Fibroblast of mammary gland (primary cell): ENCODE measurements at regions not wholly inside any gene's neighbourhood (a gene's known extent, or its start where the extent isn't known, plus 50 kb on each side); places are given as distances from the start of the nearest gene placed in this dataset.

Experiments used
- DNase-seq: peaks from one replicate; pipeline ENCODE4 v3.0.0-alpha.2; 2010; ENCODE audit warnings: low read depth
- H3K4me3 ChIP-seq: 2 replicates; pipeline ENCODE4 v1.5.1; 2011; ENCODE audit warnings: low read depth, mild to moderate bottlenecking, low read length, moderate library complexity; ENCODE audit not compliant: control insufficient read depth
- CTCF ChIP-seq: conservative IDR thresholded peaks from 2 replicates; pipeline ENCODE4 v1.5.1; 2011; ENCODE audit warnings: low read depth, low read length, inconsistent platforms; ENCODE audit not compliant: control insufficient read depth, insufficient read depth

- no peak overlapping the region for H3K4me3 ChIP-seq
- TF ChIP-seq CTCF, result no peak
- DNase-seq, result no peak
Measured at GRCh38 chr15:35834216-35834830, 288.4 kb upstream of the DPH6 start.

- TF ChIP-seq CTCF, result no peak
- no peak overlapping the region for H3K4me3 ChIP-seq
- DNase-seq, result no peak
Measured at GRCh38 chr15:35834866-35835265, 288.9 kb upstream of the DPH6 start.

GRCh38 chr15:35838424-35839111 lies 292.6 kb upstream of the DPH6 start:
- DNase-seq, result no peak
- no peak overlapping the region for H3K4me3 ChIP-seq
- no peak for TF ChIP-seq CTCF

GRCh38 chr15:35842631-35843030 lies 296.7 kb upstream of the DPH6 start:
- no peak for DNase-seq
- TF ChIP-seq CTCF, result no peak
- H3K4me3 ChIP-seq, result no peak overlapping the region

- H3K4me3 ChIP-seq, result no peak overlapping the region
- no peak for TF ChIP-seq CTCF
- no peak for DNase-seq
Measured at GRCh38 chr15:35843498-35843897, 297.5 kb upstream of the DPH6 start.

- TF ChIP-seq CTCF, result no peak
- no peak overlapping the region for H3K4me3 ChIP-seq
- DNase-seq, result no peak
Measured at GRCh38 chr15:35850284-35850683, 304.3 kb upstream of the DPH6 start.
